Activated CD4-positive, alpha-beta T cell treated with anti-CD3 and anti-CD28 coated beads, Interleukin-2, amount 10 ng/mL, durations not matched to agents 7 days and 5 days (primary cell): ENCODE measurements at regions not wholly inside any gene's neighbourhood (a gene's known extent, or its start where the extent isn't known, plus 50 kb on each side); places are given as distances from the start of the nearest gene placed in this dataset.

ENCODE experiments used
- CTCF ChIA-PET: fragments of 350-600 bp; sonication (Branson Sonifier 250); formaldehyde crosslinking; loops from one replicate; lab custom pipeline; 2021; ENCODE audit warnings: antibody characterized with exemption; lab: Charles Lee
- POLR2A ChIA-PET: fragments of 350-600 bp; sonication (Branson Sonifier 250); formaldehyde crosslinking; loops from one replicate; lab custom pipeline; 2021; ENCODE audit warnings: antibody characterized with exemption; lab: Charles Lee
- DNase-seq: peaks from one replicate; pipeline ENCODE4 v3.0.0-alpha.2; 2020
- H3K27ac Mint-ChIP-seq: one replicate; pipeline ENCODE4 v1.8.0; 2021; ENCODE audit warnings: mild to moderate bottlenecking, moderate library complexity, mixed read lengths
- H3K27me3 Mint-ChIP-seq: one replicate; pipeline ENCODE4 v1.8.0; 2021; ENCODE audit warnings: mixed read lengths
- H3K36me3 Mint-ChIP-seq: one replicate; pipeline ENCODE4 v1.8.0; 2021; ENCODE audit warnings: low read depth, mixed read lengths
- H3K4me1 Mint-ChIP-seq: one replicate; pipeline ENCODE4 v1.8.0; 2021; ENCODE audit warnings: mixed read lengths
- H3K4me3 Mint-ChIP-seq: one replicate; pipeline ENCODE4 v1.8.0; 2021; ENCODE audit warnings: mild to moderate bottlenecking, moderate library complexity, mixed read lengths
- H3K9me3 Mint-ChIP-seq: one replicate; pipeline ENCODE4 v1.8.0; 2021; ENCODE audit warnings: mixed read lengths

DNA sequence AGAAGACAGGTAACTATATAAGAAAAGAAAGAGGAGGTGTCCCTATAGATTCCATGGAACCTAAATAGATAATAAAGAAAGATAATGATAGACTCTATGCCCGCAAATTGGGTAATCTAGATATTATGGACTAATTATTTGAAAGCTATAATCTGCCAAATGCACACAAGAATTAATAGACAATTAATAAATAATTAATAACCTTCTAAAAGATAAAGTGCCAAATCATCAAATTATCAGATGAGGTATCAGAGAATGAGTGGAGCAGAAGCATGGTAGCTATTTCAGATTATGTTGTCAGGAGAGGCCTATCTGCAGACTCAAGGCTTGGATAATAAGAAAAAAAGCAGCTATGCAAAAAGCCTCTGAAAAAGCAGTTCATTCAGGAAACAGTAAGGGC is 1120.8 kb downstream of the PLA2G4A start:
- CTCF ChIA-PET, result interaction anchor here (0.7 kb wide), 1 partner anchor 156 kb away, joined by 3 read pairs; no protein-coding TSS in a partner anchor
- Mint-ChIP-seq H3K9me3 (peaks cover 17% of the 10 kb centered on the region), H3K27ac (no peak overlapping the region), H3K4me3 (no peak overlapping the region), H3K27me3 (no peaks in the 10 kb centered on the region), H3K4me1 (no peaks in the 10 kb centered on the region), H3K36me3 (no peaks in the 10 kb centered on the region)
- POLR2A ChIA-PET, result no interaction called here
- no peak for DNase-seq

DNA sequence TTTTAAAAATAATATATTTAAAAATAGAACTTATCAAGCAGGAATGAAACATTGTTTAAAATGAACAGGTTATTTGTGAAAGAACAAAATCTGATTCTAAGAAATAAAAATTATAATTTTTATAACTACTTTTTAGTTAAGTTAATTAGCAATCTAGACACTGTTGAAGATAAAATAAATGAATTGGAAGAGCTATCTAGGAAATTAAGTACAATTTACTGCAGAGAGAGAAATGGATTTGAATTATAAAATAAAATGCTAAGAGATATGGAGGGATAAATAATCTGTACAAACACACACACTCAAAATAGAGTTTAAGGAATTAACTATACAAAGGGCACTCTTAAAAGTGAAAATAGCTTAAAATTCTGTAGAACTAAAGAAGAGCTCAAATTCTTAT is 1123.1 kb downstream of the PLA2G4A start:
- CTCF ChIA-PET, result no interaction called here
- no peaks in the 10 kb centered on the region for H3K36me3 Mint-ChIP-seq
- H3K27ac Mint-ChIP-seq, result no peak overlapping the region
- DNase-seq, result no peak
- H3K4me3 Mint-ChIP-seq, result no peak overlapping the region
- peaks cover 14% of the 10 kb centered on the region for H3K9me3 Mint-ChIP-seq
- POLR2A ChIA-PET, result no interaction called here
- no peaks in the 10 kb centered on the region for H3K4me1 Mint-ChIP-seq
- H3K27me3 Mint-ChIP-seq, result no peaks in the 10 kb centered on the region

GRCh38 chr1:187952446-187952845 is 1123.7 kb downstream of the PLA2G4A start:
- Mint-ChIP-seq H3K27ac (no peak overlapping the region), H3K9me3 (peaks cover 10% of the 10 kb centered on the region), H3K4me3 (no peak overlapping the region), H3K4me1 (no peaks in the 10 kb centered on the region), H3K36me3 (no peaks in the 10 kb centered on the region), H3K27me3 (no peaks in the 10 kb centered on the region)
- no peak for DNase-seq
- ChIA-PET POLR2A (no interaction called here), CTCF (no interaction called here)

DNA sequence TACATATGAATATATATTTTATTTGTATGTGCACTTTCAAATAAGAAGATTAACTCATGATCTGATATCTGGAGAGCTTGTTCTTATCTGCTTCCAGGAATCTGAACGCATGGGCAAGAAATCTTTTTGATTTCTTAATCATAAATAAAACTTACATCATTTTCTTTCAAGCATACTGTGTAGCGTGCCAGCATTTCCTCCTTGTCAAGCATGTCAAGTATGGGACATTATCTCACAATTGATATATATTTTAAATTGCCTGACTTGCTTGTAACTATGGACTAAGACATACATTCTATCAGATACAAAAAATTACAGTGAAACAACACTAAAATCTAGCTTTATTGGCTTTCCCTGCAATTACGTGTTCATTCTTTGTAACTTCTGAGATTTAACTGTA is 1128.2 kb downstream of the PLA2G4A start:
- Mint-ChIP-seq H3K4me1 (no peaks in the 10 kb centered on the region), H3K36me3 (no peaks in the 10 kb centered on the region), H3K9me3 (peaks cover 13% of the 10 kb centered on the region), H3K27ac (no peak overlapping the region), H3K4me3 (no peak overlapping the region), H3K27me3 (no peaks in the 10 kb centered on the region)
- POLR2A ChIA-PET, result no interaction called here
- no peak for DNase-seq
- CTCF ChIA-PET, result no interaction called here

DNA sequence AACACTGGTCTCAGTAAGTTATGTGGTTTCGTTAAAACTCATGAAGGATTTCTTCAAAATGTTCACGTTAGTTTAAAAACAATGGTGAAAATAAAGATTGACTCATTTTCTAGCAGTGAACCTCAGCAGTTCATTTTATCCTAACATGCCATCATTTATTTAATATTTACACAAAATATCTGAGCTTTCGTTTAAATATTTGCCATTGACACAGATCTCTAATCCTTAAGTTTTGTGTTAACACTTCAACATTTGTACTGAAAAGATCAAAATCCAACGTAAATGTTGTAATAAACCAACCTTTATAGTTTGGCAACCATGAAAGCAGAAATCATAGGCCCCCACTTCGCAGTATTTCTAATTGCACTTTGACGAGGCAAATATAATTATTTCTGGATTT is 1129.5 kb downstream of the PLA2G4A start:
- no peaks in the 10 kb centered on the region for H3K36me3 Mint-ChIP-seq
- H3K4me1 Mint-ChIP-seq, result no peaks in the 10 kb centered on the region
- POLR2A ChIA-PET, result no interaction called here
- H3K4me3 Mint-ChIP-seq, result no peak overlapping the region
- H3K27ac Mint-ChIP-seq, result no peak overlapping the region
- H3K9me3 Mint-ChIP-seq, result peaks cover 5% of the 10 kb centered on the region
- DNase-seq, result no peak
- CTCF ChIA-PET, result no interaction called here
- H3K27me3 Mint-ChIP-seq, result no peaks in the 10 kb centered on the region

- no peak overlapping the region for H3K27ac Mint-ChIP-seq
- ChIA-PET POLR2A (no interaction called here), CTCF (no interaction called here)
- H3K4me3 Mint-ChIP-seq, result no peak overlapping the region
- no peaks in the 10 kb centered on the region for H3K36me3 Mint-ChIP-seq
- no peak for DNase-seq
- no peaks in the 10 kb centered on the region for H3K27me3 Mint-ChIP-seq
- H3K4me1 Mint-ChIP-seq, result no peaks in the 10 kb centered on the region
- H3K9me3 Mint-ChIP-seq, result peaks cover 5% of the 10 kb centered on the region
Observed at GRCh38 chr1:187959062-187959461, 1130.3 kb downstream of the PLA2G4A start.

DNA sequence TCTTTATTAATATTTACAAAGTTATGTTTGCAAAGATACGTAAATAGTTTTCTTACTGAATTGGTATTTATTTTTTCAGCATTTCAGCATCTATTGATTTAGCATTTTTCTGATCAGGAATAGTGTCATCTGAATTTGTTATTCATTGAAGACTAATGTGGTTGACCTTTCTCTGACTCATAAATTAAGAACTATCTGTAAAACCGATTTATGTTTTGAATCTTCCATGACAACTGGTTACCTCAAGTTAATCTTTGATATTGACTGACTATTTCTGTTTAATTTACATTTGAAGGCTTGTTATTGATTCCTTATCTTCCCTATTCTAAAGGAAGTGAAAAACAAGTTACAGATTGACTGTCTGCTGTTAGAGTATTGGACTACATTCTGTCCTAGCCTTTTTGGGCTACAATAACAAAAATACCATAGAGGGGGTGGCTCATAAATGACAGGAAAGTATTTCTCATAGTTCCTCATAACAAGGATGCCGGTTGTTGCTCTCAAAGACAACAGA is 1131.4 kb downstream of the PLA2G4A start:
- POLR2A ChIA-PET, result no interaction called here
- H3K36me3 Mint-ChIP-seq, result no peaks in the 10 kb centered on the region
- no peak for DNase-seq
- H3K9me3 Mint-ChIP-seq, result peaks cover 3% of the 10 kb centered on the region
- CTCF ChIA-PET, result no interaction called here
- no peaks in the 10 kb centered on the region for H3K27me3 Mint-ChIP-seq
- no peak overlapping the region for H3K27ac Mint-ChIP-seq
- H3K4me1 Mint-ChIP-seq, result no peaks in the 10 kb centered on the region
- H3K4me3 Mint-ChIP-seq, result no peak overlapping the region

DNA sequence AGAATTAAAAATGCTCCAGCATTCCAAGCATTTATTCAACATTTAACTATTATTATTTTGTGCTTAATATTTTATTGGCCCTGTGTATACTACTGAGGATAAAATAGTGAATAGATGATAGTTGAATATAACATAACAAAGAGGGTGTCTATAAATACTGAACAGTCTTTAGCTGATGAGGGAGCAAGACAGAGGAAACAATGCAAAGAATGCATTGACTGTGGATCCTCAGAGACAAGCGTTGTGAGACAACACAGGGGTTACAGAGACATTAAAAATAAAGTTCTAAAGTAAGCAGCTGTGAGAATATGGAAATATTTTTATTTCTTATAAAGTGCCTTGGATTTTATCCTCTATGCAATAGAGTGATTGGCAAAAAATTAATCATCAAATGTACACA is 1133.1 kb downstream of the PLA2G4A start:
- no peaks in the 10 kb centered on the region for H3K36me3 Mint-ChIP-seq
- peaks cover 3% of the 10 kb centered on the region for H3K9me3 Mint-ChIP-seq
- no peak for DNase-seq
- no peaks in the 10 kb centered on the region for H3K27me3 Mint-ChIP-seq
- no peak overlapping the region for H3K4me3 Mint-ChIP-seq
- ChIA-PET POLR2A (no interaction called here), CTCF (no interaction called here)
- no peak overlapping the region for H3K27ac Mint-ChIP-seq
- H3K4me1 Mint-ChIP-seq, result no peaks in the 10 kb centered on the region

- ChIA-PET CTCF (no interaction called here), POLR2A (no interaction called here)
- Mint-ChIP-seq H3K4me1 (no peaks in the 10 kb centered on the region), H3K4me3 (no peak overlapping the region), H3K9me3 (no peaks in the 10 kb centered on the region), H3K27ac (no peak overlapping the region), H3K27me3 (no peaks in the 10 kb centered on the region), H3K36me3 (no peaks in the 10 kb centered on the region)
- no peak for DNase-seq
Observed at GRCh38 chr1:187971851-187972250, 1143.1 kb downstream of the PLA2G4A start.

GRCh38 chr1:187977298-187977697 is 1148.5 kb downstream of the PLA2G4A start:
- H3K27ac Mint-ChIP-seq, result no peak overlapping the region
- H3K36me3 Mint-ChIP-seq, result no peaks in the 10 kb centered on the region
- no peak overlapping the region for H3K4me3 Mint-ChIP-seq
- no peaks in the 10 kb centered on the region for H3K27me3 Mint-ChIP-seq
- H3K4me1 Mint-ChIP-seq, result no peaks in the 10 kb centered on the region
- POLR2A ChIA-PET, result no interaction called here
- no peak for DNase-seq
- CTCF ChIA-PET, result no interaction called here
- no peaks in the 10 kb centered on the region for H3K9me3 Mint-ChIP-seq

DNA sequence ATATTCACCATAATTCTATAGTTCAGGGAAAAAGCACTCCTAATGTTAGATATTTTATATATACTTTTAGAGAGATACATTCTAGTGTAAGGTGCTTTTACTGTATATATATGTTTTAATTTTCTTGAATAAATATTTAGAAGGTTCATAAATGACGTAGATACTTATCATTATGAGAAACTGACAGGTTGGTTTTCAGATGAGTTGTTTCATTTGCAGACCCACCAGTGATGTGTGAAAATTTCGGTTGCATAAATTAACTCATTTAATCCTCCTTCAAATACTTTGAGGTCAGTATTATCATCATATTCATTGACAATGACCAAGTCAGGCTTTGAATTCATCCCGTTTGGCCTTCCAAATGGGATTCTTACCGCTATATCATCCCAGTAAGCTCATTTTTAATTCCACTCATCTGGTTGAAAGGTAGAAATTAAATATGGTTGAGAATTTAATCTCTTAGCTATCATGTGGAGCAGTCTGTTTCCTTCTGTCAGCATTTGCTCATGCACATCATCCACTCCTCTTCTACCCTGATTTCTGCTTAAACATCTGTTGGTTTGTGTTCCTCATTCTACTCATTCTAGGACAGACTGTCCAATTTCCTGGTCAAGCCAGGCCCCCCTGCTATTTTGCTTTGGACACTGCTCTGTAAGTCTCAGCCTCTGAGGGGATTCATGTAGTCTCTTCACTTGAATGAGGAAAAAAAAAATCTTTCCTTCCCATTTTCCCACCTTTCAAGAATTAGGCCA is 1156.6 kb downstream of the PLA2G4A start:
- Mint-ChIP-seq H3K27me3 (no peaks in the 10 kb centered on the region), H3K36me3 (no peaks in the 10 kb centered on the region), H3K9me3 (no peaks in the 10 kb centered on the region), H3K4me3 (no peak overlapping the region), H3K27ac (no peak overlapping the region), H3K4me1 (no peaks in the 10 kb centered on the region)
- ChIA-PET POLR2A (no interaction called here), CTCF (no interaction called here)
- DNase-seq, result no peak

- Mint-ChIP-seq H3K9me3 (no peaks in the 10 kb centered on the region), H3K4me1 (no peaks in the 10 kb centered on the region), H3K36me3 (no peaks in the 10 kb centered on the region), H3K27ac (no peak overlapping the region), H3K27me3 (no peaks in the 10 kb centered on the region), H3K4me3 (no peak overlapping the region)
- CTCF ChIA-PET, result no interaction called here
- POLR2A ChIA-PET, result interaction anchor here (0.6 kb wide), 1 partner anchor 159 kb away, joined by 3 read pairs; no protein-coding TSS in a partner anchor
- no peak for DNase-seq
Observed at GRCh38 chr1:187985897-187986654, 1157.3 kb downstream of the PLA2G4A start.

DNA sequence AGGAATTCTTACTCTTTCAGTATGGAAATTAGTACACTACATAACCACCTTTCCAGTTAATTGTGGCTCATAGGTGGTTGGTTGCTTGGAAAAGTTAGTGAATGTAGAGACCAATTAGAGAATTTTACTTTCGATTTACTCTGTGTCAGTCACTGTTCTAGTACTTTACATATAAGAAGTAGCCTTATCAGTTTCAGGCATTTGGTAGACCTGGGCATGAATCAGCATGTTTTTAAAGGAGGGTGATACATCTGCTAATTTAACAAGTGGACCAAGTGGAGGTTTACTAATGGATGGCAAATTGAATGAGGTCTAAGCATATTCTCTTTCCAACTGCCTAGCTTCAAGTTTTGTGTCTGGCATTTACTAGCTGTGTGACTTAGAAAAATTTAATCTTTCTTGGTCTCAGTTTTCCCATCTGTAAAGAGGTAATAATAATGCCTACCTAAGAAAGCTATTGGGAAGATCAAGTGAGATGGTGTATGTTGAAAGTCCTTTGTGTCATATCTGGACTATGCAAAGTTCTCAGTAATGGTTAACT is 1158.6 kb downstream of the PLA2G4A start:
- Mint-ChIP-seq H3K27me3 (no peaks in the 10 kb centered on the region), H3K27ac (no peak overlapping the region), H3K9me3 (no peaks in the 10 kb centered on the region), H3K36me3 (no peaks in the 10 kb centered on the region), H3K4me1 (no peaks in the 10 kb centered on the region), H3K4me3 (no peak overlapping the region)
- DNase-seq, result no peak
- CTCF ChIA-PET, result no interaction called here
- POLR2A ChIA-PET, result no interaction called here
